Kidney (tissue), 13 donors: ENCODE measurements at regions not wholly inside any gene's neighbourhood (a gene's known extent, or its start where the extent isn't known, plus 50 kb on each side); places are given as distances from the start of the nearest gene placed in this dataset.
A peak's percentile ranks its signal among the peaks of the same experiment; 100 is the strongest.

ENCODE experiments used
- DNase-seq, 5 donors: peaks; one replicate each; pipeline ENCODE4 v3.0.0-alpha.2; 2013 to 2020
- FAIRE-seq: peaks from 2 replicates; lab custom pipeline; 2012; peaks lifted over from hg19 to GRCh38; lab: Jason Lieb, UNC
- H3K27ac ChIP-seq, 2 donors: one replicate each; pipeline ENCODE4 v1.7.0; 2013; ENCODE audit warnings: low read depth in 2 of 2, low read length in 2 of 2, inconsistent platforms in 1 of 2
- H3K27me3 ChIP-seq: one replicate; pipeline ENCODE4 v1.7.1; 2013; ENCODE audit warnings: low read length, inconsistent platforms; ENCODE audit not compliant: control insufficient read depth, insufficient read depth
- H3K36me3 ChIP-seq, 3 donors: one replicate each; pipeline versions ENCODE4 v1.7.0 to v1.7.1; 2013; ENCODE audit warnings: low read length in 3 of 3, control low read depth in 1 of 3, inconsistent platforms in 1 of 3; ENCODE audit not compliant: insufficient read depth in 3 of 3, control insufficient read depth in 2 of 3
- H3K4me1 ChIP-seq, 3 donors: one replicate each; pipeline versions ENCODE4 v1.7.0 to v1.7.1; 2013; ENCODE audit warnings: low read length in 3 of 3, inconsistent platforms in 1 of 3, low read depth in 1 of 3; ENCODE audit not compliant: control insufficient read depth in 2 of 3, insufficient read depth in 2 of 3
- H3K4me3 ChIP-seq, 3 donors: one replicate each; pipeline versions ENCODE4 v1.7.0 to v1.8.1; 2013; ENCODE audit warnings: low read length in 3 of 3, control low read depth in 1 of 3, inconsistent platforms in 1 of 3
- H3K9ac ChIP-seq, 3 donors: one replicate each; pipeline versions ENCODE4 v1.7.0 to v1.7.1; 2013; ENCODE audit warnings: low read length in 3 of 3, control low read depth in 1 of 3, inconsistent platforms in 1 of 3
- H3K9me3 ChIP-seq, 3 donors: one replicate each; pipeline versions ENCODE4 v1.7.0 to v1.7.1; 2013; ENCODE audit warnings: low read length in 3 of 3, control low read depth in 1 of 3, inconsistent platforms in 1 of 3; ENCODE audit not compliant: control insufficient read depth in 2 of 3, insufficient read depth in 1 of 3
- intact Hi-C: fragments of 100-400 bp; cut with DNase I; formaldehyde crosslinking; loops from one replicate; pipeline ENCODE4 v1.11.1; 2022
- TF ChIP-seq, protein P1 (sequence below): IDR thresholded peaks from 3 replicates; pipeline ENCODE4 v1.5.1; 2012; ENCODE audit warnings: mild to moderate bottlenecking, moderate library complexity, borderline replicate concordance; ENCODE audit not compliant: insufficient read depth; ENCODE audit errors: extremely low read depth
- donor health status: control.
- donor health status: control.
- donor health status: control.
- donor health status: control.
- donor health status: control.
- donor health status: DM: yes; HTN: yes; CAD: no.
- donor health status: Normal renal cell carcinoma (clear cell type).

DNA sequence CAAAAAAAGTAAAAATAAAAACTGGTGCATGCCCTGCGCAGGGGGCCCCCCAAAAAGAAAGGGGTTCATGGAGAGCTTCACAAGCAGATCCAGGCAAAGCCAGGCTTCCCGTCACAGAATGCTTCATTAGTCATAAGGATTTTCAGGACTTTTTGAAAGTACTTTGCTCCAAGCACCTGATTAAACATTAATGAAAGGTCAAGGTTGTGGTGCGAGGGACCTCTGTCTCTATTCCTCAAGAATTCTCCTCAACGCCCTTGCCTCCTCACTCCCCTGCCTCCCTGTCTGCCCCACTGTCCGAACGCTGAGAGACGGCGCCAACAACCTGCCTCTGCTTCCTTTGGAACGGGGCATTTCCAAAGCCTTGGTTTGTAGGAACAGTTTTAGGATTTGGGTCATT is 240.1 kb upstream of the IGF1R start:
- no peak overlapping the region for H3K27ac ChIP-seq
- intact Hi-C loops, result no loop called here
- TF ChIP-seq, protein P1, sequence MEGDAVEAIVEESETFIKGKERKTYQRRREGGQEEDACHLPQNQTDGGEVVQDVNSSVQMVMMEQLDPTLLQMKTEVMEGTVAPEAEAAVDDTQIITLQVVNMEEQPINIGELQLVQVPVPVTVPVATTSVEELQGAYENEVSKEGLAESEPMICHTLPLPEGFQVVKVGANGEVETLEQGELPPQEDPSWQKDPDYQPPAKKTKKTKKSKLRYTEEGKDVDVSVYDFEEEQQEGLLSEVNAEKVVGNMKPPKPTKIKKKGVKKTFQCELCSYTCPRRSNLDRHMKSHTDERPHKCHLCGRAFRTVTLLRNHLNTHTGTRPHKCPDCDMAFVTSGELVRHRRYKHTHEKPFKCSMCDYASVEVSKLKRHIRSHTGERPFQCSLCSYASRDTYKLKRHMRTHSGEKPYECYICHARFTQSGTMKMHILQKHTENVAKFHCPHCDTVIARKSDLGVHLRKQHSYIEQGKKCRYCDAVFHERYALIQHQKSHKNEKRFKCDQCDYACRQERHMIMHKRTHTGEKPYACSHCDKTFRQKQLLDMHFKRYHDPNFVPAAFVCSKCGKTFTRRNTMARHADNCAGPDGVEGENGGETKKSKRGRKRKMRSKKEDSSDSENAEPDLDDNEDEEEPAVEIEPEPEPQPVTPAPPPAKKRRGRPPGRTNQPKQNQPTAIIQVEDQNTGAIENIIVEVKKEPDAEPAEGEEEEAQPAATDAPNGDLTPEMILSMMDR, result no peak
- no peaks in the 10 kb centered on the region for H3K27me3 ChIP-seq
- H3K36me3 ChIP-seq, result no peaks in the 10 kb centered on the region
- H3K9ac ChIP-seq, result no peak overlapping the region
- peaks cover 0 to 4% (median 2%) of the 10 kb centered on the region in 3 donors for H3K9me3 ChIP-seq
- DNase-seq (peak in 3 of 5 donors; percentile 16 to 67 (median 52)), FAIRE-seq (no peak)
- H3K4me3 ChIP-seq, result peak overlapping the region in 1 of 3 donors; percentile 7
- H3K4me1 ChIP-seq, result peaks cover 0 to 3% (median 0%) of the 10 kb centered on the region in 3 donors

DNA sequence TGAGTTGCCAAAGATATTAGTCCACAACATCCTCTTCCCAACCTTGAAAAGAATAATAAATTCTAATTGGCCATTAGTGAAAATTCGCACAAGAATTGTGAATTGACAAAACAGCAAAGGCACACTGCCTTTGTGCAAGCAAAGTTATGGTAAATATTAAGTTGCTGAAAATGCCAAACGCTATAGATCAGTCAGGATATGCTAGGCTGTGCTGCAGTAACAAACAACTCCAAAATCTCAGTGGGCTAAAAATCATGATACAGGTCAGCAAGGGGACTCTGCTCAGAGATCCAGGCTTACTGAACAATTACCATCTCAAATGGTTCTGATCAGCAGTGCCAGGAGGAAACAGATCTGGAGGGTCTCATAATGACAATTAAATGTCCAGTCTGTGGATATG is 238.0 kb upstream of the IGF1R start:
- no peak for FAIRE-seq

DNA sequence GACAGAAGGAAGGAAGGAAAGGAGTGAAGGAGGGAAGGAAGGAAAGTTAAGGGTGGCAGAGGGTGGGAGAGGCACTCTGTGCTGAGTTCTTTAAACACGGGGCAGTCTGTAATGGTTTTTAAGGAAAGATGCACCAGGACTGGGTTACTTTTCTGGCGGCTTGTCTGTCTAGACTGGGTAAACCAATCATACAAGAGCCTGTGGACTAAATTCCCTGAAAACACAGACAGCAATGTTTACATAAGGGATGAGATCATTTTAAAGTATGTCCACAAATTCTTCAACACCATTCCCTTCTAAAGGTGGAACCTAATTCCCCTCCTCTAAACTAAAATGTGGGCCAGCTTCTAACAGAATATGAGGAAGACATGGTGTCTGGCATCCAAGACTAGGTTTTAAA is 235.5 kb upstream of the IGF1R start:
- H3K9me3 ChIP-seq, result peaks cover 0 to 4% (median 2%) of the 10 kb centered on the region in 3 donors
- H3K4me1 ChIP-seq, result no peaks in the 10 kb centered on the region
- H3K36me3 ChIP-seq, result no peaks in the 10 kb centered on the region
- no peak overlapping the region for H3K9ac ChIP-seq
- intact Hi-C loops, result no loop called here
- H3K27ac ChIP-seq, result no peak overlapping the region
- TF ChIP-seq, protein P1, result no peak
- FAIRE-seq, result no peak
- no peak for DNase-seq
- H3K27me3 ChIP-seq, result no peaks in the 10 kb centered on the region
- H3K4me3 ChIP-seq, result no peak overlapping the region

More for the DNA sequence above, 238.0 kb upstream of the IGF1R start:
- Histone ChIP-seq H3K27ac (no peak overlapping the region), H3K9ac (no peak overlapping the region), H3K4me1 (peaks cover 0 to 3% (median 0%) of the 10 kb centered on the region in 3 donors), H3K36me3 (no peaks in the 10 kb centered on the region), H3K4me3 (no peak overlapping the region), H3K9me3 (peaks cover 0 to 4% (median 2%) of the 10 kb centered on the region in 3 donors), H3K27me3 (no peaks in the 10 kb centered on the region)
- TF ChIP-seq, protein P1, result no peak
- intact Hi-C loops, result no loop called here
- DNase-seq, result no peak
